HG03039 (cell line): ENCODE measurements at regions not wholly inside any gene's neighbourhood (a gene's known extent, or its start where the extent isn't known, plus 50 kb on each side); places are given as distances from the start of the nearest gene placed in this dataset.

Source experiments
- ATAC-seq: cut with Tn5 transposase; IDR thresholded peaks from one replicate; pipeline ENCODE4 v1.9.1; 2021; ENCODE audit warnings: mild to moderate bottlenecking, moderate library complexity; ENCODE audit not compliant: unreplicated experiment

DNA sequence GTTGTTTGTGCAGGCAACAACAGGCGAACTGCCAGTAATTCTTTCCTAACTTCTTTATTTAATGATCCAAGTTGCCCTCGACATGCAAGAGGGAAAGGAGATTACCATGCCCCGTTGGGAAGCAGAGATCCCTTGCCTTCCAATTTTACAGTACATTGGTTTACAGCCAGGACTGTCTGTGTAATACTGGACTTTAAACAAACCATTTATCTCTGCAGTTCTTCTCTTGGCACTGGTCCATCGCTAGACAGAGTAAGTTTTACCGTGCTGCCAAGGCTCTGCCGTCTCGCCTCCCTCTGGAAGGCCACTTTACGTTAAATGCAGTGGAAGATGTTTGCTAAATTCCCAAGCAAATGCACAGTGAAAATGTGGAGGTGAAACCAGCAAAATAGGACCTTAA, 660.3 kb upstream of the PRKX start:
- no peak for ATAC-seq

DNA sequence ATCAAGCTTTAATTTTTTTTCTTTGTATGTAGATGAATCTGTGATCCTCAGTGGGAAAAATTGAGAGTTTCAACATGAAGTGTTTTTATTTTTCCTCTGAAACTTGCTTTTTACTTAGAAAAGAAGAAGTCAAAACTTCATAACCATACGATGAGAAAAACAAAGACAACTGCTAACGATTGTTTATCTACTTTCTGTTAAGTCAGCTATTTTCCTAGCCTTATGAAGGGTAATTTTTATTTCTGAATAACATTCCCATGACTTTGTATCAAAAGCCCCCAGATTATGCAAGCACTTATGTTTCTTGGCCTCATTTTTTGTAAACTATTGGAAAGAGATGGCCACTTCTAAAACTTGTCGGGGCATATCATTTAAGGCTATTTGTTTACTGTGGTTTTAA, 645.1 kb upstream of the PRKX start:
- ATAC-seq: no peak

DNA sequence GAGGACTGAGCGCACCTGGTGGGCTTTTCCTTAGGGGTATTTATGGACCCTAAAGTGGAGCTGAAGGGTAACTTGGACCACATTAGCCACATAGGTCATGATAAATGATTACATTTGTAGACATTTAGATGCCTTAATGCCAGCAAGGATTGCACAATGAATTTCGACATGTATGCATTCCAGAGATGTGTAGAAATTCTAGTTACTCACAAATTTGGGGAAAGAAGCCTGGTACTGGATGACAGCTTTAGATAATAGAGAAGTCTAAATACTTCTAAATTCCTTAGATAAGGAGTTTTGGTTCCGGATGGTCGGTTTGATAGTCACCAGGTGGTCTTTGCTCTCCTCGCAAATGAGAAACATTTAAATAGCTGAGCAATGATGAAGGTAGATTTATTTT, 609.5 kb upstream of the PRKX start:
- no peak for ATAC-seq

DNA sequence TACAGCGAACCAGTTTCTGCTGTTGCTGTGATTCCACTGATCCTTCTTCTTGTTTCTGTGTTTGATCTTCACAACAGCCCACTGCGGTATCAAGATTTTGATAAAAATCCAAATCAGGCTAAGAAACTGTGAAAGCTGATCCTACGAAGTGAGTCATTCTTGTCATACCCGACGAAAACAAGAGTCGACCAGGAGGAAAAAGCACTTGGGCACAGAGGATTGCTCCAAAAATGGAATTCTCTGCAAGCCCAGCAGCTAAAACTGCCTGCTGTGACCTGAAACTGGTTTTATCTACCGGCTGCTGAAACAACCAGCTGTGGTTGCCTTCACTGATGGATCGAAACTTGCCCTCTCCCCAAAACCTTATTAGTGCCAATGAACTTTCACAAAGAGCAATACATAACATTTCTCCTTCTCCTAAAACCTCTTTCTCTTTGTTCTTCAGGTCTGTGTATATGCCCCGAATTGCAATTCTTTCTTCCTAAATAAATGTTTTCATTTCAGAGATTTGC, 607.0 kb upstream of the PRKX start:
- ATAC-seq: no peak

GRCh38 chrX:4315891-4316290, 602.4 kb upstream of the PRKX start:
- no peak for ATAC-seq

DNA sequence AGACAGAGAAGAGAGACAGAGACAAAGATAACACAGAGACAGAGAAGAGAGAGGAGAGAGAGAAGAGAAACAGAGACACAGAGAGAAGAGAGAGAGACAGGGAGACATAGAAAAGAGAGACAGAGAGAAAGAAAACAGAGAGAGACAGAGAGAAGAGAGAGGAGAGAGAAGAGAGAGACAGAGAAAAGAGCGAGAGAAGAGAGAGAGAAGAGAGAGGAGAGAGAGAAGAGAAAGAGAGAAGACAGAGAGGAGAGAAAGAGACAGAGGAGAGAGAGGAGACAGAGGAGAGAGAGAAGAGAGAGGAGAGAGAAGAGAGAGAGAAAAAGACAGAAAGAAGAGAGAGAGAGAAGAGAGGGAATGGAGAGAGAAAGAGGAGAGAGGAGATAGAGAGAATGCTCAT, 601.1 kb upstream of the PRKX start:
- no peak for ATAC-seq

GRCh38 chrX:4277122-4277521, 563.7 kb upstream of the PRKX start:
- no peak for ATAC-seq

- ATAC-seq: no peak
Measured at GRCh38 chrX:4268676-4269075, 555.2 kb upstream of the PRKX start.

DNA sequence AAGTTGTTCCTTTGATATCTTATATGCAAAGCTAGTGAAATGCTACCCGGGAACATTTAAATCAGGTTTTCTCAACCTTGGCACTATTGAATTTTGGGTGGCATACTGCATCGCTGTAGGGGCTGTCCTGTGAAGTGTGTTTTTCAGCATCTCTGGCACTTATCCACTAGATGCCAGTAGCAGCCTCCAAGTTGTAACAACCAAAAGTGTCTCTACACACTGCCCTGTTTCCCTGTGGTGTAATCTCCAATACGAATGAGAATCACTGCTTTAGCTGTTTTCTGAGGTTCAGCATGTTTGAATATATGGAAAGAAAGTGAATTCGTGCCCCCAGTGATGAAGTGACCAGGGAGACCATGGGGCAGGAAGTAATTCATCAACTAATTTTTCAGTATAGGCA, 551.6 kb upstream of the PRKX start:
- ATAC-seq: no peak

DNA sequence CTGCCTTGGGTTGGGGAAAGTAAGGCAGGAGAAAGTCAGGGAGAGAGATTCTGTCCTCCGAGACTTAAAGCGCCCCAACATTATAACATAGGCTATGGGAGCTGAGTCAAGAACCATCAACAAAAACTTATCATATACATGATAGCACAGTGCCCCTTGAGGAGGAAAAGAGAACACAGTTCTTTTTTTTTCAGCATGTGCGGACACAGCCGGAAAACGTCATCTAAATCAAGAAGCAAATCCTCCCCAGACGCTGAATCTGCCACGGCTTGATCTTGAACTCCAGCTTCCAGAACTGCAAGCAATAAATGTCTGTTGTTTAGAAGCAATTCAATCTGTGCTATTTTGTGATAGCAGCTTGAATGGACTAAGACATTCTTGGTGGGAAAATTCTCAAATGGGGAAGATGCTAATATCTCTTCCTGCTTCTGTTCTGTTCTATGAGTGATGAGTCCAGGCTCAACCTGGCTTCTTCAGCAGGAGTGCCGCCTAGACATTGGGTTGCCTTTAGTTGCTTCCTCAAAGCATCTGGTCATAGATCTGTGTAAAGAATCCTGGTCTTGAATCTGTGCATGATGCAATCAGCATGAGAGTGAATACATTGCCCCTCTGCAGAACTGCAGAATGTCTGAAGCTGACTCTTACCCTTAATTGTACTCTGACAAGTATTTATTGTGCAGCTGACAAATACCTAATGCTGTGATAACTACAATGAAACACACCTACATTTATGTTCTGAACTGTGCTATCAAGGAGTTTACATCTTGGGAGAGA, 549.8 kb upstream of the PRKX start:
- ATAC-seq: no peak

DNA sequence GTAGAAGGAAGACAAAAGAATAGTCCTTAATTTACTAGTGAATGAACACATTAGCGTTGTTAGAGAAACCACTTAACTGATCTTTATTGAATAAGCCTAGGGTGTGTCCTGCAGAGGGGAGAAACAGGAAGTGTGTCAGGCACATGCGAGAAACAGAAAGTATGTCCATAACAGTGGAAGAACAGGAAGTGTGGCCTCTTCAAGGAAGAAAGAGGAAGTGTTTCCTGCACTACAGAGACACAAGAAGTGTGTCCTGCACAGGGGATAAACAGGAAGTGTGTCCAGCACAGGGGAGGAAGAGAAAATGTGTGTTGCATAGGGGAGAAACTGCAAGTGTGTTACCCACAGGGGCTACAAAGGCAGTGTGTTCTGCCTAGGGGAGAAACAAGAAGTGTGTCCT, 539.6 kb upstream of the PRKX start:
- ATAC-seq: no peak

DNA sequence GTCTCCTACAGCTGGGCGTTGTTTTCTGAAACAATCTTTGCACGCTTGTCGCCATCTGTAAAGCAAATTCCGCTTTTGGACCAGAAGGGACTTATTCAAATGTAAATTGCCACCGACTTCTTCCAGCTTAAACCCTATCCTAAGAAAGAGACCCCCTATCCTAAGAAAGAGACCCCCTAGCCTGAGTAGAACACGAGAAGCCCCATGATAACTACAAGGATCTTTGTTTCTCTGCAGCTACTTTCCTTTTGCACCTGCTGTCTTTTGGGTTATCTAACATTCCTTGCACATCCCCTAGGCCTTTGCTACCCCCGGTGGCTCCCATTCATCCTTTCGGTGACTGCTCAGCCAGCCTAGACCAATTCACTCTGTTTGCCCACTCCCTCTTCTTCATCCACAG, 536.0 kb upstream of the PRKX start:
- ATAC-seq: no peak

- no peak for ATAC-seq
Measured at GRCh38 chrX:4243759-4244158, 530.3 kb upstream of the PRKX start.

DNA sequence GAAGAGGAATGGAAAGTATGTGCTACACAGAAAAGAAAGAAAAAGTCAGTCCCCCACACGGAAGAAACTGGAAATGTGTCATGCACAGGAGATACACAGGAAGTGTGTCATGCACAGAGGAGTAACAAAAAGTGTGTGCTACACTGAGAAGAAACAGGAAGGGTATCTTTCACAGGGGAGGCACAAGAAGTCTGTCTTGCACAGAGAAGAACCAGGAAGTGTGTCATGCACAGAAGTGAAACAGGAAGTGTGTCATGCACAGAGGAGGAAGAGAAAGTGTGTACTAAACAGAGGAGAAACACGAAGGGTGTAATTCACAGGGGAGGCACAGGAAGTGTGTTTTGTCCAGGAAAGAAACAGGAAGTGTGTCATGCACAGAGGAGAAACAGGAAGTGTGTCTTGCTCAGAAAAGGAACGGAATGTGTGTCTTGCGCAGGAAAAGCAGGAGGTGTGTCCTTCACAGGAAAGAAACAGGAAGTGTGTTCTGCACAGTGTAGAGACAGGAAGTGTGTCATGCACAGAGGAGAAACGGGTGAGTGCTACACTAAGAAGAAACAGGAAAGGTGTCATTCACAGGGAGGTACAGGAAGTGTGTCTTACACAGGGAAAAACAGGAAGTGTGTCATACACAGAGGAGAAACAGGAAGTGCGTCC, 527.2 kb upstream of the PRKX start:
- ATAC-seq: no peak

DNA sequence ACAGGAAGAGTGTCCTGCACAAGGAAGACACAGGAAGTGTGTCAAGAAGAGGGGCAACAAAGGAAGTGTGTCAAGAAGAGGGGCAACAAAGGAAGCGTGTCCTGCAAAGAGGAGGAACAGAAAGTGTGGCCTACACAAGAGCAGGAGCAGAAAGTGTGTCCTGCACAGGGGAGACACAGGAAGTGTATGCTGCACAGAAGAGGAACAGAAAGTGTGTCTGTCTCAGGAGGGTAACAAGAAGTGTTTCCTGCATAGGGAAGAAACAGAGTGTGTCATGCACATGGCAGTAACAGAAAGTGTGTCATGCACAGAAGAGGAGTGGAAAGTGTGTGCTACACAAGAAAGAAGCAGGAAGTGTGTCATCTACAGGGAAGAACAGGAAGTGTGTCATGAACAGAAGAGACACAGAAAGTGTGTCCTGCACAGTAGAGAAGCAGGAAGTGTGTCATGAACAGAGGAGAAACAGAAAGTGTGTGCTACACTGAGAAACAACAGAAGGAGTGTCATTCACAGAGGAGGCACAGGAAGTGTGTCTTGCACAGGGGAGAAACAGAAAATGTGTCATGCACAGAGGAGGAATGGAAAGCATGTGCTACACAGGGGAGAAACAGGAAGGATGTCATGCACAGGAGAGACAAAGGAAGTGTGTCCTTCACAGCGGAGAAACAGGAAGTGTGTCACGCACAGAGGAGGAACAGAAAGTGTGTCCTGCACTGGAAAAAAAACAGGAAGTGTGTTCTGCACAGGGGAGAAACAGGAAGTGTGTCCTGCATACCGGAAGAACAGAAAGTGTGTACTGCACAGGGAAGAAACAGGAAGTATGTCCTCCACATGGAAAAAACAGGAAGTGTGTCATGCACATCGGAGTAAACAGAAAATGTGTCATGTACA, 526.4 kb upstream of the PRKX start:
- no peak for ATAC-seq

- ATAC-seq: no peak
Measured at GRCh38 chrX:4238916-4239315, 525.5 kb upstream of the PRKX start.

DNA sequence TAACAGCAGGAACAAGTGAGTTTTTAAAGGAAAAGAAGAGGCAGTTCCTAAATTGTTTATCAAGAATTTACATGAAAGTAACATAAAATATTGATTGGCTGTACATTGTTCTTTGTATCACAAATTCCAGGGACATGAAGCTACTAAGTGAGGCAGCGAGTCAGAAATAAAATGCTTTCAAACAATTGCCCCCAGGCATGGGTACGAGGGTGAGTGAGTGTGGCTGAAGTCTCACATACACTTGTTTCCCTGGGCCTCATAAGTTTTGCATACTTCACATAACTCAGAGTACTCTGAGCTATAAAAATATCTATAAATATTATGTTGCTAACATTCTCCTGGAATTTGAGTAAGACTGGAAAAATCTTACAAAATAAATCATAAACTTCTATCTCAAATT, 511.6 kb upstream of the PRKX start:
- no peak for ATAC-seq

GRCh38 chrX:4206941-4207340, 493.5 kb upstream of the PRKX start:
- no peak for ATAC-seq

DNA sequence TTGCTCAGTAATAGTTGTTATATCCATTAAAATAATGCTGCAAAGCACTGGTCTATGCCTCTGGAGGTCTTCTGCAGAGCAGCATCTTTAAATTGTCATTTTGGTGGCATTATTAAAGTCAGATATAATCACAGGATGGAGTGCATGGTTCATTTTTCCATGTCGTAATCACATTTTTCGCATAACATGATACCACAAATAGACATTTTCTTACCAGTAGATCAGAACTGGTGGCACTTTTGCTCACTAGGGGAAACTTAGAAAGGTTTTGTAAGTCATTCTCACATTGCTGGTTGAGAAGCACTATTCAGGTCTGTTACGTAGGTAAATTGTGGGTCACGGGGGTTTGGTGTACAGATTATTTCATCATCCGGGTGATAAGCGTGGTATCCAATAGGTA, 484.5 kb upstream of the PRKX start:
- no peak for ATAC-seq

DNA sequence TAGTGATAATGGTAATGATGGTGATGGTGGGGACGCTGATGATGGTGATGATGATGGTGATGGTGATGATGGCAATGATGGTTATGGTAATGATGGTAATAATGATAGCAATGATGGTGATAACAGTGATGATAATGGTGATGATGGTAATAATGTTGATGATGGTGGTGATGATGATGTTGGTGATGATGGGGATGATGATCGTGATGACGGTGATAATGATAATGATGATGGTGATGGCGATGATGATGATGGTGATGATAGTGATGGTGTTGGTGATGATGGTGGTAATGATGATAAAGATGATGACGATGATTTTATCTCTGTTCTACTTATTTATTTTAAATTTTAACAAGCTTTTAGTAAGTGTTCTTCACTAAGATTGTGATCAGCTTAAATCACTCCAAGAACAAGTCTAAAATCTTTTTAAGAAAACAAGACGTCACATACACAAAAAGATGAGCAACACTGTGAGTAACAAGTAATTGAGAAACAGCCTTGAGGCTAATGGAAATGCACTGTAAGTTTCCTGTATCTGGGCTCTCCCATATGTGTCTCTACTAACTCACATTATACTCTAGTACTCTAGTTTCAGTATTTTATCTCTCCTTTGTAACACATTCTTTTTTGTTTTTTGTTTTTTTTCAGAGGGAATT, 480.2 kb upstream of the PRKX start:
- ATAC-seq: no peak

DNA sequence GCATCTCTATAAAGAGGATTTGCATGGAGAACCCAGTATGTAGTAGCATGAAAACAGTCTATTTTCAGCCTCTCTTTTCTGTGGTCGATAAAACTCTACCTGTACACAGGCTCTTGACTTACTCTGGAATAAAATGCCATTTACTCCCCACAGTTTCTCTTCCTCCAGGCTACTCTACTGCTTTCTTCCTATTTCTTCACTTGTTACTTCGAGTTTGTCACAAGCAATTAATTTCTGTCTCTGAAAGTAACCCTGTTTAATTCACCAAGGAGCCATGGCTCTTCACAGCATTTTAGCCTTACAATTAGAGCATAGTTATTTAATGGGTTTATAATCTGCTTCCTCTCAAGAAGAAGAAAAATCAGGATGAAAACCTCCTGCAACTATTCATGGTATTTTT, 472.9 kb upstream of the PRKX start:
- no peak for ATAC-seq
